DMS79 (cell line): ENCODE measurements at regions not wholly inside any gene's neighbourhood (a gene's known extent, or its start where the extent isn't known, plus 50 kb on each side); places are given as distances from the start of the nearest gene placed in this dataset.

Source experiments
- DNase-seq: peaks from one replicate; lab custom pipeline; 2025; lab: John Stamatoyannopoulos, UW

DNA sequence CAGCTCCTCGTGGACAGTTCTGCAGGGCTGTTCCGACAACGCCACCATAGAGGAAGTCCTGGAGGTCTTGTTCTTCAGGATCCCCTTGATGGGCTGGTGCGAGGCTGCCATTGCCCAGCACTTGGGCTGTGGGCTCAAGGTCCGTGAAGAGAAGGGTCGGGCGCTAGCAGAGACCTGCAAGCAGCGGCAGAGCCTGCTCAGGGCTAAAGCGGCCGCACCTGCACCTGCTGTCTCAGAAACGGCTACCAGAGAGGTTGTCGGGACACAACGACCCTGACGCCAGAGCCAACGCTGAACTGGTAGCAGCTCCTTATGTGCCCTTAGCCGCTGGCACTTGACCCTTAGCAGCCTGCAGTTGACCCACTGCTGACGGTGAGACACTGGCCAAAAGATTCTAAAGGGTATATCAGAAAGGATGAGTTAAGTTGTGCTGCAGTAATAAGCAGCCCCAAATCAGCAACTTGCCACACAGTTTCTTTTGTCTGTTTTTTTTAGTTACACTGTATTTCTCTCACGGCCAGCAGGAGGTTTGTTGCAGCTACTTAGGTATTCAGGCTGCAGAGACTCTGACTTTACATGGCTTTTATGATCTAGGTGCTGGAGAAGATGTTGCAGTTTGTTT is 55.5 kb upstream of the ST6GAL2 start:
- DNase-seq: no peak

DNA sequence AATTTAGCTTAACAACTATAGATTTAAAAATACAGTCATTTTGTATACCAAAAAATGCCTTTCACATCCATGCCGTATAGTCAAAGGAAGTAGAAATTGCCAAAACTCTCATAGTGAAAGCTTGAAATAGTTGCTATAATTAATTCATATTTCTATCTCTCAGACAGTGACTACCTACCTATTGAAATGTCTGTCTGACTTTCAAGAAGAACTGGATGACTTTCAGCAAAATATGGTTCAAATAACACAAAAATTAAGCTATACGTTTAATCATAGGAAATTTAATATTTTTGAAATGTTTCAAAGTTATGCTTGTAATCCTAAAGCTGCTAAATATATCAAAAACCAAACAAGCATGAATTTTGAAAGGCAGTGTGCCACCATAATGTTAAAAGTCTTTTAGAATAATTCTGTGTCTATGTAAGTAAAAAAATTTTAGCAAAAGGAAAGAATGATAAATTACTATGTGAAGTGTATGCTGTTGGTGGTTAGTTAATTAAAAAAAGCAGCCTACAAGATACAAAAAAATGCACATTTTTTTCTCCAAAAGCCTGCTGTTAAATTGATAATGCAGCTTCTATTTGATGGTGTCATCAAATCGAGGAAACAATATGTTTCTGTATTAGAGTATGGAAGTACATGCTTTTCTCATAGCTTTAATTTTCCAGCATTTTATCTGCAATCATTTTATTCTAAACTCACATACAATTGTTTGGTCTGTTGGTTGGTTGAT is 57.7 kb upstream of the ST6GAL2 start:
- DNase-seq: no peak

DNA sequence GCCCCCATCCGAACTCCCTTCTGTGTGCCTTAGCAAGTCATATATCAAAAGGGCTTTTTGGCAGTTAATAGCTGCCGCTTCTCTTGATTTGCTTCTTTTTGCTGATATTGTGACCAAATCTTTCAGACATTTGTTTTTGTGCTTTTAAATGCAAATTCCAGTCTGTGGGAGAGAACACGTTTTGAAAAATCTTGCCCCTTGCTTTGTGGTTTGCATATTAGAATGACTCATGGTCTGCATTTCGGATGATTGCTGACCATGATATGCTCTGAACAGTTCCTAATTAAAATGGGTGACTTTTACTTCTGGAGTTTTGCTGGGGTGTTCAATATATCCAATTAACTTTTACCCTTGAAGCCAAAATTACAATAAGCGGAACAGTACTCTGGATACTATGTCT is 58.2 kb upstream of the ST6GAL2 start:
- no peak for DNase-seq

DNA sequence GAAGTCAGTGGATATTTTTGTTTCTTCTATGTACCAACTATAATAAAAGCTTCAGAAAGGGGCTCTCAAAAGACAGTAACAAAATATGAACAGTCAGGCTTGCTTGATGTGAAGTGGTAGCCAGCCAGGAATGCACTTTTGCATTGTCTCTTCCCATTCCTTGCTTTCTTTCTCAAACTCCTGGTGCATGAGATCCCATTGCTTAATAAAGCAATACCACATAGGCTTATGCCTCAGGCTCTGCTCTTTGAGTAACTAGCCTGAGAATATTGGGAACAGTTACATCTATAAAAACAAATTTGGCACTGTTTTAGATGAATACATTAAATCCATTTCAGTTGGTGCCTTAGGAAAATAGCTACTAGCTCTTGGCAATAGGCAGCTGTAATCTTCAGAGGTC is 62.6 kb upstream of the ST6GAL2 start:
- DNase-seq: no peak

DNA sequence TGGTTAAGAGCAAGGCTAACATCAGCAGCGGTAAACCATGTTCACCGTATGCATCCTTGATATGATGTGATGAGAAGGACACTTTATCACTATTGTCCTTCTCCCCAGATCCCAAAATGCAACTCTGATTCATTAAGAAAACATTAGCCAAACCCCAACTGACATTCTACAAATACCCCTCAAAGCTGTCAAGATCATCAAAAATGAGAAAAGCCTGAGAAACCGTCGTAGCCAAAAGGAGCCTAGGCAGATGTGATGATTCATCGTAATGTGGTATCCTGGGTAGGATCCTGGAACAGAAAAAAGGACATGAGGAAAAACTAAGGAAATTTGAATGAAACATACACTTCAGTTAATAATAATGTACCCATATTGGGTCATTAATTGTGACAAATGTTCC is 67.3 kb upstream of the ST6GAL2 start:
- no peak for DNase-seq

DNA sequence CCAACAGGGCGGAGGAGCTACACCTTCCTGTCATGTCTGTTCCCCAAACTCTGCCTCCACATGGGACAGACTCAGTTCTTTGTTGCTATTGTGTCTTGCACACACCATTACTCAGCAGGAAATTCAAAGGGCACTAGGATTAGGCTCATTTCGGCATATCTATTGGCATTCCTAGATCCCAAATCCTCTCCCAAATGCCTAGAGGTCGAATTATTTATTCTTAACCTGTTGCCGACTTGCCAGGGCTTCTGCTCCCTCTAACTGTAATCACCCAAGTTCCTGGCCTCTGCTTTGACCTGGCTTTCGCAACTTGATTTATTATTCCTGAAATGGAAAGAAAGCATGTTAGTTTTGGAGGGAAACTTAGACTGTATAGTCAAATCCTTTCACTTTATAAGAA is 67.8 kb upstream of the ST6GAL2 start:
- DNase-seq: no peak

DNA sequence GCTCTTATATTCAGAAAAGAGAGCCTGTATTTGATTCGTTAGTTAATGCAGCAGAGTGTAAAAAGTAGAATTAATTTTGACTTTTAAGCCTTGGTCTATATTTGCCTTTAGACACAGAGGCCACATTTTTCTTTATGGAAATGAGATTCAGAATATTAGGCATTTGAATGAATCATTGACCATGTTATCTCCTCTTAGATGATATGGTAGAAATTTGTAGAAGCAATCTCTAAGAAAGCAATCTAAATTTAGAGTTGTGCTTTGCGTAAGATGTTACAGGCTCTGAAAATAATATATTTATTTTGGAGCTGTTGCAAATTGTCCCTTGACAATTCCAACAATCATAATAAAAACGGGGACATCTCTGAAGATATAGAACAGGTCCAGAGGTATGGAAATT is 68.3 kb upstream of the ST6GAL2 start:
- DNase-seq: no peak

DNA sequence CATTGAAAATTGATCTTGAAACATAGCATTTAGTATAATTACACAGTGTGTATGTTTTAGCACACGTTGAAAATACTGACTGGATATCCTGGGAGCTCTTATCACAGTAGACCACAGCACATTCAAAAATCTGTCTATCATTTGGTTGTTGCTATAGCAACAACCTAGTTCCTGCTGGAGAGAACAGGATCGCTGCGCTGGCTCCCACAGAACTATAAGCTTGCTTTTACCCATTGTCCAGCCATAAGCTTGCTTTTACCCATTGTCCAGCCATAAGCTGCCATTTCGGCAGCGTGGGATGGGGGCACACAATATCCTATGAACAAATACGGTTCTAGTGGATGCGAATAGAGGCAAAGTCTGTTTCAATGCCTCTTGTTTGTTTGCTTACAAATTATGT is 70.4 kb upstream of the ST6GAL2 start:
- DNase-seq: no peak

DNA sequence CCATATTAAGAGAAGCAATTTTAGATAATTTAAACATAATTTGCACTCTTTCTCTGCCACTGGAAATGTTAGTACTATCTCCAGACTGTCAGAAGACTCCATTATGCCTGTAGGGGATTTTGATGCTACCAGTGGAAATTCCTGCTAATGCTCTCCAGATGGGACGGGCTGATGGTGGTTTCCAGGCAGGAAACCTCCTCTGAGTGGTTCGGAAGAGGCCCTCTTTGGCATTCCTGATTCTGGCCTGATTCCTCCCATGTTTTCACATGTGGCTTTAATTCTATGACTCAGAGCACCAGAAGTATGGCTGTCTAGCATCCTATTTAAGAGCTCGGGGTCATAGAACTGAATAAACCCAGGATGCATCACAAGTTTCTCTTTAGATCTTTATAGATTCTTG is 70.9 kb upstream of the ST6GAL2 start:
- DNase-seq: no peak

DNA sequence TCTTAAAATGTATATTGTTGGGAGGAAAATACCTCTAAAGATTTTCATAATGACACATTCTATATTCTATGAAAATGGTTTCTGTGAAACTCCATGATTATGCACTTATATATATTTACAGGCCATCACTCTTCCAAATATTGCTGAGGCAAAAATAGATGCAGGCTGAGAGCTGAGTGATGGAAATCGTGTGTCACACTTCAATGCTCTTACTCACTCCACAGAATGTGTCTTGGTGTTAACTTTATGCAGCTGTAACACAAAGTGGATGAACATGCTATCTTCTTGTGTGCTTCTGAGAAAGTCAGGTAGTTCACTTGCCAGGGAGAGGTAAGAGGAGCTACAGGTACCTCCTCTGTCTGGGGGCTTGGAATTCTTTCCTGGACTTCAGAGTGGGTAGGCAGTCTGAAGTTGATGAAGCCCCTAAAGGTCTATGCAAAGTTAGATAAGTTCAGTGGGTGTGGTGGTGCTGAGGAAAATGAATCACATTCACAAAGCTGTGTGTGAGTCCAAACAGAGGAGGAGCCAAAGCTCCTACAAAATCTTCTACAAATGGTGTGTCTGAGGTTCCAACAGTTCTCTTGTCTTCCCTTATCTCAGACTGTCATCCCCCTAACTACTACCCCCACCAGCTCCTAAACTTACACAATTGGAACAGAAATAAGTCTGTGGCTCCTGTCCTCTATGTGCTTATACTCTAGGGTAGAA is 74.2 kb upstream of the ST6GAL2 start:
- DNase-seq: no peak

DNA sequence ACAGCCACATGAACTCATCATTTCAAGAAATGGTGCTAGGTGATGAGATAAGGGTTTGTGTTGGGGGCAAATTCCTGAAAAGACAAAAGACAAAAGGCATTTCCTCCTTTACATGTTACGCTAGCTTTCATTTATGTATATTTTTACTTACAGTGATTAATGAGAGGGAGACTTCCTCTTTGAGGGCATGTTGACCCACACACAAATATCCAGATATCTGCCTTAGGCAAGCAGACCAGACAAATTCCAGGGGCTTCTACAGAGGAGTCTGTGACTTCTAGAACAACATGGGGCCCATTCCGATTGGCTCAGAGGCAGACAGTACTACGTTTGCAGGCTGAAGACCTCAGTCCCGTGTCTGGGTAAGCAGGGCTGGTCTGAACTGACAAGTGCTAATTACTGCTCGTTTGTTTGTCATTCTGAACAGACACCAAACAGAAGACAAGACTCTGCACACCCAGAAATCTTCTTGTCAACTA is 74.8 kb upstream of the ST6GAL2 start:
- DNase-seq: peak; percentile 36

DNA sequence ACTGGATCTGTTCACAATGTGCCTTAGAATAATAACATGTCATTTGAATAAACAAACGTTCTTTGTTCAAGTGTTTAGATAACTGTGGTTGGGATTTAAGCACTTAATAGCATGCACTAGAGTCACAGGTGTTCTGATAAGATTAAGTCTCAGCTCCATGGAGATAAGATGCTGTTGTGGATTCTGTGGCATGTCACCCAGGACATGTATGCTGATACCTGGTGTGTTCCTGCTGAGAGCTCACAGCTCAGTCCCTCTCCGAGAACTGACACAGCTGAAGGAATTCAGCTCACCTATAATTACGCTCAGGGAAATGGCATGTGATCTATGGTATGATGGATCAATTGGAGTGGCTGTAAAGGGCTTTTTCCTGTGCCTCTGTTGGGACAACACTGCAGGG is 75.4 kb upstream of the ST6GAL2 start:
- peak; percentile 81 for DNase-seq

DNA sequence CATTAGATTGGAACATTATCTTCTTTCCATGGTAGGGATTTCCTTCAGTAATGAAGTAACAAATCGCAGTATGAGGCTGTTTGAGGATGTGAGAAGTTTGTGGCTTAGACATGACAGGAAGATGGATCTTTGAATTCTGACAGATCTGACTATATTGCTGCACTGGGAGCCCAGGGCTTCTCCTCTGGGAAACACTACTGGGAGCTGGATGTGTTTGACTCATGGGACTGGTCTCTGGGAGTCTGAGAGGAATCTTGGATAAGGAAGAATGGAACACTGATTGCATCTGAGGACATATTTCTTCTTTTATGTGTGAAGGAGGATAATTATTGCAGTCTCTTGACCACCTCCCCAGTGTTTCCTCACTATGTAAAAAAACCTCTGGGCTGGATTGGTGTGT is 77.2 kb upstream of the ST6GAL2 start:
- no peak for DNase-seq

DNA sequence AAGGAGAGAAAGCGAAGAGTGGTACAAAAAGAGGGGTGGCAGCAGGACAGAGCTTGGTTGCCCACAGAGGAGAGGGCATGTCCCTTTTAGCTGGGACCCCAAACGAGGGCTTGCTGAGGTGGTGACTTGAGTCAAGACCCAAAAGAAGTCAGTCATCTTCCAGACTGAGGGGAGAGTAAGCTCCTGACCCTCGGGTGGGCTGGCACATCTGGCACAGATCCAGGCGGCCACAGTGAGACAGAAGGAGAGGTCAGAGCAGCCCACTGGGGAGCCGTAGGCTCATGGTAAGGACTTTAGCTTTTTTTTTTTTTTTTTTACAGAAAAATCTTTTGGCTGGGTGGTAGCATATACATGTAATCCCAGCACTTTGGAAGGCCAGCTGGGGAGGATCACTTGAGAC is 77.9 kb upstream of the ST6GAL2 start:
- DNase-seq: no peak

DNA sequence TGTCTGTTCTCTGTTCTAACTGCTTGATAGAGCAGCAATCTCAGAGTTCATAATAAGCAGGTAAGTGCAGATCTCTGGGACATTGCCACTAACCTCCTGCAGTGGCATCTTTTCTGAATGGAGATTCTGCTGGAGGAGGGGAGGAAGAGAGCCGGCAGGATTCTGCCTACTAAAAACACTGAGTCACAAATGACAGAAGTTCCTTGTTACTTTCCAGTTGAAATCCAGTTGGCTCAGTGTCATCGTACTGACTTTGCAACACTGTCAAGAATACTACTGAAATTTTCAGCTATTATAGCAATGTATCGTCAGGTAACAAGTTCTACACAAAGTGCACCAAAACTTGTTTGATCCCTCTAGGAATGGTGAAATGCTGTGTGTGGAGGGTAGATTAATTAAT is 79.6 kb upstream of the ST6GAL2 start:
- no peak for DNase-seq

DNA sequence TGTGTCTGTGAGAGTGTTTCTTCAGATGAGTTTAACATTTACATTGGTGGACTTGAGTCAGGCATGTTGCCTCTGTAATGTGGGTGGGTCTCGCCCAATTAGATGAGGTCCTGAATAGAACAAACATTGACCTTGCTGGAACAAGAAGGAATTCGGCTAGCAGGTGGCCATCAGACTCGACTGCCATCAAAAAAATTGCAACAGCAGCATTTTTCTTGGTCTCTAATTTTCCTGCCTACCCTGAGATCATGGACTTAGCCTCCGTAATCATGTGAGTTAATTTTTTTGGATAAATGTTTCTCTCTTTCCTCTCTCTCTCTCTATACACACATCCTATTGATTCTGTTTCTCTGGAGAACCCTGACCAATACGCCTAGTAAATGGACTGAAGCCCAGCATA is 83.8 kb upstream of the ST6GAL2 start:
- DNase-seq: no peak

DNA sequence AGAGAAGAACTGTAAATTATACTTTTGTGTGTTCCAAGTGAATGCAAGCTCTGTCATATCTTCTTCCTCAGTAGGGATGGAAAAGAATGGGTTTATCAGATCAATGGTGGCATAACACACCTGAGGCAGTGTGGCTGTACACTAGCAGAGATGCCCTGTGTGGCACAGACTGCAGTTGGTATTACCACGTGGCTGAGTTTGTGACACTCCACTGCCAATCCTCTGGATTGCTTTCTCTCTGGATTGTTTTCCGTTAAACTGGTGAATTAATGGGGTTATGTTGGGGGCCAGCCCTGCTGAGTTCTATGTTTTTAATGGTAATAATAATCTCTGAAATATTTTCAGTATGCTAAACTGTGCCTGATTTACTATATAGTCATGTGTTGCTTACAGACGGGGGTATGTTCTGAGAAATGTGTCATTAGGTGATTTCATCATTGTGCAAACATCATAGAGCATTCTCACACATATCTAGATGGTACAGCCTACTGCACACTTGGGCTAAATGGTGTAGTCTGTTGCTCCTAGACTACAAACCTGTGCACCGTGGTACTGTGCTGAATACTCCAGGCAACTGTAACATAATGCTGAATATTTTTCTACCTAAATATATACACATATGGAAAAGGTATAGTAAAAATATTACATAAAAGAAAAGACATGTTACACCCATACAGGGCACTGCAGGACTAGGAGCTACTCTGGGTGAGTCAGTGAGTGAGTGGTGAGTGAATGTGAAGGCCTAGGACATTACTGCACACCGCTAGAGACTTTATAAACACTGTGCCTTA is 84.7 kb upstream of the ST6GAL2 start:
- no peak for DNase-seq

DNA sequence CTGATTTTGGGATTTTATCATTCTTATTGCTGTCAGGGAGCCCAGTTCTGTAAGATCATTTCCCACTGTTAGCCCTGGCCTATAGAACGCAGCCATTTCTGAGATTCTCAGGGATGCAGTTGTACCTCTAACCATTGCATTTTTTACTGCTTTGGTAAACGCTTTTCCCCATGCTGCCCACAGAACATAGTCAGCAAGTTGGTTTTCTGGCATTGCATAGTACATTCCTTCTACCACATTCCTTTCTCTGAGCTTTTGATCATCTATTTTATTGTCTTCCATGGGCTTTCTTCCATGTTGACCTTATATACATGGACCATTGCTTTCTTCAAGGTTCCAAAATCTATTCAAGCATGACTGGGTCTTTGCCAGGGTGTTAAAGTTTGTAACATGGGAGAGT is 86.8 kb upstream of the ST6GAL2 start:
- DNase-seq: no peak

DNA sequence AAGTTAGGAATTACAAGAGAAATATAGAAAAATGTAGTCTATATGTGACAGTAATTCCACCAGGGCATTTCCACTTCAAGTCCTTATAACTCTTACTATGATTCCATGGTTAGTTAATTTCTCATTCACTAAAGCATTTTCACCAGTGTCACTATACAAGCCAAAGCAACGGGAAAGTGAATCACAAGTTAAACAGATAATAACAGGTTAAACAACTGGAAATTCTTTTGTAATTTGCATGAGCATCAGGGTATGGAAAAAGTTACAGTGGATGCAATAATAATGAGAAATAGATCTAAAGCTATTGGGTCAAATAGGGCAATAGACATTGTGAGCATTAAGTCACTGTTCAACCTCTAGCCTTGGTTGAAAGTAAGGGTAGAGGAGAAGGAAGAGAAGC is 88.9 kb upstream of the ST6GAL2 start:
- DNase-seq: no peak

DNA sequence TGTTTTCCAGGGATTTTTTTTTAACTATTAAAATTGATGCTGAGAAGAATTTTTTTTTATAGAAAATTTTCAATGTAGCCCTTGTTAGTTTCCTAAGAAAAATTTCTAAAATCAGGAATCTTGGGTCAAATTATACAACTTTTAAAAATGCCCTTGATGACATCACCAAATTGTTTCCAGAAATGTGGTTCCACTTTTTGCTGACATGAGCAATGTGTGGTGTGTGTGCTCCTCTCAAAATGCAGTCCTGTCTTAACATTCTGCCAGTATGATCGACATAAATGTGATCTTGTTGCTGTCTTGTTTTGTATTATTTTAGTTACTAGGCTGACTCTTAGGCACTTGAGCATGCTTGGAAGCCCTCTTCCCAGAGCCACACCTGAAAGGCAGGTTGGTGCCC is 89.7 kb upstream of the ST6GAL2 start:
- no peak for DNase-seq

DNA sequence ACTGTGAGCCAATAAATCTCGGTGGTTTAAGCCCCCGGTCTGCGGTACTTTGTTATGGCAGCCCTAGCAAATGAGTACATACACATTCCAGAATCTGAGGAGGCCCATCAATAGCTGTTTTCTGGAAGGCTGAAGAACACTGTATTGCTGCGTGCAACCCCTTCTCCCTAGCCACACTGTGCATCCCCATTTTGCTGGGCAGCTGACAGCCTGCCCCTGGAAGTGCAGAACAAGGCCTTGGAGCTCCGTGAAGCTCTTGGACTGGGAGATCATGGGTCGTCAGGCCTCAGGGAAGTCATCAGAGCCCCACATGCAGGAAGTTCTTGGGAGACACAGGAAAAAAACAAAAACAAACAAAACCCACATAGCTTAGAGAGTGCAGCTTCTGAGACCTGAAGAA is 90.6 kb upstream of the ST6GAL2 start:
- no peak for DNase-seq

DNA sequence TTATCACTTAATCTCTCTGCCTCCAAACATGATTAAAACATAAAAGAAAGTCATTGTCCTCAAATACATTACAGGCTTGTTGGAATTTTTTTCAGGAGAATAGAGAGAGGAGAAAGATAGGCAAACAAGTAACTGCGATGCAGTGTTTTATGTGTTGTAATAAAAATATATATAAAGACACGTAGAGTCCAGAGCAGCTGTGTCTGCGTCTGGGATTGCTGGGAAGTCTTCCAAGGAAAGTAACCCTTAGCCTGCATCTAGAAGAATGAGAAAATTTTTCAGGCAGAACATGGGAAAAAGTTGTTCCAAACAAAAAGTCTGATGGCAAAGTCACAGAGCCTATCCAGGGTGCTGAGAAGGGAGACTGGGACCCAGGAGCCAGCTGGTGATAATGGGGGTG is 91.8 kb upstream of the ST6GAL2 start:
- DNase-seq: no peak

DNA sequence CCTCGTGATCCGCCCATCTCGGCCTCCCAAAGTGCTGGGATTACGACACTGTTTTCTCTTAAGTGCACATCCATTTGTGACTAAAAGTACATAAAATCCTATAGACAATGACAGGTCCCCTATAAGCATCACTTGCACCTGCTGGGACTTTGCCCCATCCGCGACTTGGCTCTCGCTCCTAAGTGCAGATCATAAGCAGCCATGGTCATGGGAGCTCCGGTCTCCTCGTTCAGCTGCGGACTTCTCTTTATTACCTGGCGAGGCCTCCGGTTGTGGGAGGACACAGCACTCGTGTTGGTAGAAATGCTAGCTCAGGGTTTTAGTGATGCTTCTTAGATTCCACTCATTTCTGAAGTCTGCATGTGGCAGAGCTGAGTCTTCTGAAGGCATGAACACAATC is 92.7 kb upstream of the ST6GAL2 start:
- DNase-seq: no peak
